SKM-1 (cell line): ENCODE measurements at regions not wholly inside any gene's neighbourhood (a gene's known extent, or its start where the extent isn't known, plus 50 kb on each side); places are given as distances from the start of the nearest gene placed in this dataset.

Experiments used
- DNase-seq: peaks from one replicate; lab custom pipeline; 2025; ENCODE audit not compliant: unreplicated experiment; lab: John Stamatoyannopoulos, UW

GRCh38 chr14:76551906-76552305 is 176.0 kb downstream of the ESRRB start:
- no peak for DNase-seq

GRCh38 chr14:76564471-76565422 is 188.8 kb downstream of the ESRRB start:
- no peak for DNase-seq

GRCh38 chr14:76566439-76566838 is 190.5 kb downstream of the ESRRB start:
- no peak for DNase-seq

GRCh38 chr14:76574416-76575095 is 186.7 kb upstream of the VASH1 start:
- no peak for DNase-seq

- no peak for DNase-seq
These were observed 186.2 kb upstream of the VASH1 start for GRCh38 chr14:76575108-76575507.

- DNase-seq: no peak
These were observed 185.1 kb upstream of the VASH1 start for GRCh38 chr14:76576047-76576741.

- no peak for DNase-seq
These were observed 184.2 kb upstream of the VASH1 start for GRCh38 chr14:76577090-76577489.

- no peak for DNase-seq
These were observed 183.4 kb upstream of the VASH1 start for GRCh38 chr14:76577837-76578236.

GRCh38 chr14:76580399-76580798 is 180.9 kb upstream of the VASH1 start:
- no peak for DNase-seq

GRCh38 chr14:76580967-76581366 is 180.3 kb upstream of the VASH1 start:
- DNase-seq: no peak

GRCh38 chr14:76581592-76581991 is 179.7 kb upstream of the VASH1 start:
- DNase-seq: no peak

- no peak for DNase-seq
These were observed 178.8 kb upstream of the VASH1 start for GRCh38 chr14:76582447-76582846.

GRCh38 chr14:76583174-76583573 is 178.1 kb upstream of the VASH1 start:
- no peak for DNase-seq

GRCh38 chr14:76583805-76584204 is 177.5 kb upstream of the VASH1 start:
- DNase-seq: no peak

GRCh38 chr14:76584271-76584702 is 177.0 kb upstream of the VASH1 start:
- no peak for DNase-seq

- DNase-seq: no peak
These were observed 175.7 kb upstream of the VASH1 start for GRCh38 chr14:76585616-76586015.

GRCh38 chr14:76589246-76589645 is 172.0 kb upstream of the VASH1 start:
- DNase-seq: no peak

GRCh38 chr14:76591266-76591665 is 170.0 kb upstream of the VASH1 start:
- no peak for DNase-seq

- DNase-seq: no peak
These were observed 166.0 kb upstream of the VASH1 start for GRCh38 chr14:76595266-76595665.

GRCh38 chr14:76597387-76597786 is 163.9 kb upstream of the VASH1 start:
- DNase-seq: no peak

- no peak for DNase-seq
These were observed 162.1 kb upstream of the VASH1 start for GRCh38 chr14:76599141-76599540.
